H1 (cell line): ENCODE measurements at regions not wholly inside any gene's neighbourhood (a gene's known extent, or its start where the extent isn't known, plus 50 kb on each side); places are given as distances from the start of the nearest gene placed in this dataset.

Experiments
- CTCF ChIP-seq, 3 experiments: IDR thresholded peaks; 1 replicate in 2 of 3; 2 replicates in 1 of 3; pipeline versions ENCODE4 v1.5.1 to v1.6.1; 2011; ENCODE audit warnings: low read length in 3 of 3, mild to moderate bottlenecking in 3 of 3, inconsistent platforms in 2 of 3, low read depth in 1 of 3, moderate library complexity in 1 of 3; ENCODE audit not compliant: insufficient read depth in 1 of 3; ENCODE audit errors: control extremely low read depth in 1 of 3
- EP300 ChIP-seq, 2 experiments: IDR thresholded peaks; 1 replicate in 1 of 2; 2 replicates in 1 of 2; pipeline ENCODE4 v1.6.1; 2011 to 2012; ENCODE audit warnings: low read depth in 2 of 2, low read length in 2 of 2, mild to moderate bottlenecking in 2 of 2, borderline replicate concordance in 1 of 2, inconsistent platforms in 1 of 2, moderate library complexity in 1 of 2
- KDM4A ChIP-seq: IDR thresholded peaks from one replicate; pipeline ENCODE4 v1.7.1; 2012; ENCODE audit warnings: low read depth, mild to moderate bottlenecking, moderate library complexity, low read length, inconsistent platforms; ENCODE audit not compliant: severe bottlenecking
- POLR2AphosphoS5 ChIP-seq: IDR thresholded peaks from 2 replicates; pipeline ENCODE4 v1.6.1; 2011; ENCODE audit warnings: low read depth, low read length
- RBBP5 ChIP-seq: IDR thresholded peaks from 2 replicates; pipeline ENCODE4 v1.7.1; 2012; ENCODE audit warnings: low read depth, mild to moderate bottlenecking, inconsistent platforms, low read length, moderate library complexity, borderline replicate concordance
- YY1 ChIP-seq: IDR thresholded peaks from 2 replicates; pipeline ENCODE4 v1.6.1; 2011; ENCODE audit warnings: low read depth, mild to moderate bottlenecking, low read length

GRCh38 chr3:145032791-145033190, 1061.2 kb downstream of the DIPK2A start:
- TF ChIP-seq CTCF (IDR thresholded peaks at IDR 0.05; ENCODE audit: control extremely low read depth in 1 of 3, insufficient read depth in 1 of 3, low read depth in 1 of 3, low read length in 3 of 3) (no peak), KDM4A (no peak), POLR2AphosphoS5 (no peak), EP300 (IDR thresholded peaks at IDR 0.05; ENCODE audit: borderline replicate concordance in 1 of 2, low read depth in 2 of 2, low read length in 2 of 2) (no peak), RBBP5 (no peak), YY1 (no peak)
